Psoas muscle (tissue), 7 donors: ENCODE measurements at regions not wholly inside any gene's neighbourhood (a gene's known extent, or its start where the extent isn't known, plus 50 kb on each side); places are given as distances from the start of the nearest gene placed in this dataset.

ENCODE experiments used
- ATAC-seq, 4 donors: fragments of 200-7000 bp; cut with Tn5 transposase; one replicate each; pipeline ENCODE4 v1.9.1; 2020; ENCODE audit warnings: moderate library complexity in 3 of 4, mild to moderate bottlenecking in 2 of 4
- DNase-seq, 2 donors: peaks; one replicate each; pipeline ENCODE4 v3.0.0-alpha.2; 2020
- H3K27ac ChIP-seq: fragments of 200-600 bp; one replicate; pipeline ENCODE4 v1.8.0; 2022
- H3K27me3 ChIP-seq, 3 donors: fragments of 200-600 bp in 1 of 3; one replicate each; pipeline versions ENCODE4 v1.6.1 to v1.8.0; 2013 to 2022; ENCODE audit warnings: low read length in 2 of 3, mild to moderate bottlenecking in 2 of 3, moderate library complexity in 1 of 3; ENCODE audit not compliant: insufficient read depth in 3 of 3
- H3K36me3 ChIP-seq, 2 donors: fragments of 200-600 bp in 1 of 2; one replicate each; pipeline versions ENCODE4 v1.6.1 to v1.8.0; 2013 to 2022; ENCODE audit warnings: low read depth in 1 of 2, mild to moderate bottlenecking in 1 of 2, moderate library complexity in 1 of 2; ENCODE audit not compliant: insufficient read depth in 1 of 2
- H3K4me1 ChIP-seq: fragments of 200-600 bp; one replicate; pipeline ENCODE4 v1.8.0; 2022
- H3K4me3 ChIP-seq: fragments of 200-600 bp; one replicate; pipeline ENCODE4 v1.8.0; 2022; ENCODE audit warnings: mild to moderate bottlenecking
- H3K9me3 ChIP-seq: fragments of 200-600 bp; one replicate; pipeline ENCODE4 v1.8.0; 2022
- WGBS, 3 donors: extraction: QIAGEN DNeasy Blood & Tissue Kit; methylation state at CpG; one replicate each; pipeline versions ENCODE4 v1.1.6 to v1.1.7; 2013; 5-methylcytosine and 5-hydroxymethylcytosine counted together
- intact Hi-C, 2 donors: fragments of 100-400 bp; cut with DNase I; formaldehyde crosslinking; loops; one replicate each; pipeline versions ENCODE4 v1.11.0 to v1.14.2; 2022
- TF ChIP-seq, protein P1 (sequence below): fragments of 200-600 bp; IDR thresholded peaks from one replicate; pipeline ENCODE4 v1.8.0; 2022; ENCODE audit warnings: antibody characterized with exemption
- donor health status: healthy with polysubstance abuse.
- donor health status: DM: no; HTN: no; CAD: no; lungs with moderate emphysema.
- donor health status: Bipolar disorder and iron deficiency.
- donor health status: healthy.
- donor health status: DM: yes; HTN: yes; CAD: no.
- donor health status: DM: no; HTN: no; CAD: no.
- donor health status: DM: yes; HTN: yes; CAD: no.

DNA sequence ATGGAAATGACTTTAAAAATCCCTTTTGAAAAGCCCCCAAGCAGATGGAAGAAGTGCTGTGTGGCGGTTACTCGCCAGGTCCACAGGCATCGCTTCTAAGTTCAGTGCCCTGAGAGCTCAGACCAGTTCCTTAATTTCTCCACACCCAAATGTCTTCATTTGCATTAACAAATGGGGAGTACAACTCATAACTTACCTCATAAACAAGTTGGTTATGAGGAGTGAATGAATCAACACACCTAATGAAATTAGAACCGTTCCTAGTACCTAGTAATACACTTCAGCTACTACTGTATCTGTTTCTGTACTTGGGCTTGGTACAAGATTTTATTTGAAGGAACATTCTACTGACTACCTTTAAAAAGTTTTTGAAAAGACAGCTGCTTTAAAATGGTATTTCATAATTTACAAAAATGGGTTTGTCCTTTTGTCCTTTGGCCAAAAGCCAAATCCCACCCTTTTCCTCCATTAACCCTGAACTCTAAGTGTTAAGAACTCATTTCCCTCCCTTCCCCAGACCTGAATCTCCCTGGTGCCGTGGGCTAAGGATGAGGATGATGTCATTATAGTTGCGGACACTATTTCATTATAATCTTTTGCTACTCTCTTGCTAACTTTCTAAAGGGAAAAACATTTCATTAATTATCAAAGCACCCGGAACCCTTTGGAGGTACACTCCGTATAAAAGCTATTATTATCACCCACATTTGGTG, 221.5 kb upstream of the CELF2 start:
- no peaks in the 10 kb centered on the region for H3K36me3 ChIP-seq
- peaks cover 8% of the 10 kb centered on the region for H3K4me1 ChIP-seq
- TF ChIP-seq, protein P1, sequence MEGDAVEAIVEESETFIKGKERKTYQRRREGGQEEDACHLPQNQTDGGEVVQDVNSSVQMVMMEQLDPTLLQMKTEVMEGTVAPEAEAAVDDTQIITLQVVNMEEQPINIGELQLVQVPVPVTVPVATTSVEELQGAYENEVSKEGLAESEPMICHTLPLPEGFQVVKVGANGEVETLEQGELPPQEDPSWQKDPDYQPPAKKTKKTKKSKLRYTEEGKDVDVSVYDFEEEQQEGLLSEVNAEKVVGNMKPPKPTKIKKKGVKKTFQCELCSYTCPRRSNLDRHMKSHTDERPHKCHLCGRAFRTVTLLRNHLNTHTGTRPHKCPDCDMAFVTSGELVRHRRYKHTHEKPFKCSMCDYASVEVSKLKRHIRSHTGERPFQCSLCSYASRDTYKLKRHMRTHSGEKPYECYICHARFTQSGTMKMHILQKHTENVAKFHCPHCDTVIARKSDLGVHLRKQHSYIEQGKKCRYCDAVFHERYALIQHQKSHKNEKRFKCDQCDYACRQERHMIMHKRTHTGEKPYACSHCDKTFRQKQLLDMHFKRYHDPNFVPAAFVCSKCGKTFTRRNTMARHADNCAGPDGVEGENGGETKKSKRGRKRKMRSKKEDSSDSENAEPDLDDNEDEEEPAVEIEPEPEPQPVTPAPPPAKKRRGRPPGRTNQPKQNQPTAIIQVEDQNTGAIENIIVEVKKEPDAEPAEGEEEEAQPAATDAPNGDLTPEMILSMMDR: no peak
- H3K9me3 ChIP-seq: no peaks in the 10 kb centered on the region
- peaks cover 0 to 4% (median 0%) of the 10 kb centered on the region in 3 donors for H3K27me3 ChIP-seq
- peak in 1 of 4 donors; percentile 56 for ATAC-seq
- intact Hi-C loops: loop anchor here in 1 of 2 donors (10.0 kb wide), 1 partner anchor 89 kb away; no protein-coding TSS in a partner anchor
- no peak for DNase-seq
- H3K4me3 ChIP-seq: peak overlapping the region; percentile 11
- peak overlapping the region; percentile 53 for H3K27ac ChIP-seq
- 51 to 60% (median 52%) methylated on average over 8 of the region's 8 CpGs for WGBS, 3 donors

DNA sequence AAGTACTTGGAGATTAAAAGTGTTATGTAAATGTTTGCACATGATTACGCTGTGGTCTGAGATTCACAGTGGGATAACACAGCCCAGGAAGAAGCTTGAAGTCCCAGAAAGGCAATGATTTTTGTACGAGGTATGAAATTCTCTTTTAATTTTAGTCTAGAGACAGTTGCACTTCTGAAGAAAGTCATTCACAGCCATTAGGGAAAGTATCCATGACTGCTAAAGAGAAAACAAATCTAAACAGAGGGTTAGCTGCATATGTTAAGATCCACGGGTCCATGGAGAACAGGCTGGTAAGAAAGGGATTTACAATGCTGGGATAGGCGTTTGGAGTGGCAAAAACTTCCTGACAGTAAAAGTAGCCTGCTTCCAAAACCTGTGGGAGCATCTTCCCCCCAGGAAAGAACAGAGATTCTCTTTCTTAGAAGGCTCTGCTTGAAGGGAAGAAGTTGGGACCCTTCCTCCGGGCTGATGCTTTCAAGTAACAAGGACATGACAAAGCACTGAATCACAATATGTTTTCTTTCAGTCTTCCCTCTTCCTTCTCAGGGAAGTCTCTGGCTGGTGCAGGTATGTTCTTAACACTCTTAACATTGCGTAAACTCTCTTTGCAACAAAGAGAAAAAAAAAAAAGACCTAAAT, 220.8 kb upstream of the CELF2 start:
- Histone ChIP-seq H3K4me3 (peak overlapping the region; percentile 11), H3K4me1 (peaks cover 8% of the 10 kb centered on the region), H3K9me3 (no peaks in the 10 kb centered on the region), H3K36me3 (no peaks in the 10 kb centered on the region), H3K27me3 (peaks cover 0 to 4% (median 0%) of the 10 kb centered on the region in 3 donors), H3K27ac (peak overlapping the region; percentile 53)
- DNase-seq (no peak), ATAC-seq (peak in 1 of 4 donors; percentile 29)
- TF ChIP-seq, protein P1: no peak
- WGBS, 3 donors: 28 to 48% (median 36%) methylated on average over 6 of the region's 6 CpGs
- intact Hi-C loops: loop anchor here in 1 of 2 donors (10.0 kb wide), 1 partner anchor 88 kb away; no protein-coding TSS in a partner anchor

DNA sequence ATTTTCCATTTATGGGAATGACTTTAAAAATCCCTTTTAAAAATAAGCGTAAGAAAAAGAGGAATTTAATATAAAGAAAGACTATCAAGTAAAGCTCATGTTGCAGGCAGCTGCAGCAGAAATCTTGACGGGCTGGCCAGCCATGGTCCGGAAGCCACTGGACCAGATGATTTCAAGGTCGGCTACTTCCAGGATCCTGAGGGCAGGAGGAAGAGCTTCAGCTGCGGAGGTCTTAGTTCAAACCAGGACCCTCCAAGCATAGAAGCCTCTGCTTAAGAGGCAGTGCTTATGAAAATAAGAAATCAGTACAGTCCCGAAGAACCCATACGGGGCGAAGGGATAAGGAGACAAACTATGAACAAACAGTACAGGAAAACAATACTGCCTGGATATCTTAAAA, 220.2 kb upstream of the CELF2 start:
- intact Hi-C loops: loop anchor here in 1 of 2 donors (10.0 kb wide), 1 partner anchor 87 kb away; no protein-coding TSS in a partner anchor
- TF ChIP-seq, protein P1: no peak

DNA sequence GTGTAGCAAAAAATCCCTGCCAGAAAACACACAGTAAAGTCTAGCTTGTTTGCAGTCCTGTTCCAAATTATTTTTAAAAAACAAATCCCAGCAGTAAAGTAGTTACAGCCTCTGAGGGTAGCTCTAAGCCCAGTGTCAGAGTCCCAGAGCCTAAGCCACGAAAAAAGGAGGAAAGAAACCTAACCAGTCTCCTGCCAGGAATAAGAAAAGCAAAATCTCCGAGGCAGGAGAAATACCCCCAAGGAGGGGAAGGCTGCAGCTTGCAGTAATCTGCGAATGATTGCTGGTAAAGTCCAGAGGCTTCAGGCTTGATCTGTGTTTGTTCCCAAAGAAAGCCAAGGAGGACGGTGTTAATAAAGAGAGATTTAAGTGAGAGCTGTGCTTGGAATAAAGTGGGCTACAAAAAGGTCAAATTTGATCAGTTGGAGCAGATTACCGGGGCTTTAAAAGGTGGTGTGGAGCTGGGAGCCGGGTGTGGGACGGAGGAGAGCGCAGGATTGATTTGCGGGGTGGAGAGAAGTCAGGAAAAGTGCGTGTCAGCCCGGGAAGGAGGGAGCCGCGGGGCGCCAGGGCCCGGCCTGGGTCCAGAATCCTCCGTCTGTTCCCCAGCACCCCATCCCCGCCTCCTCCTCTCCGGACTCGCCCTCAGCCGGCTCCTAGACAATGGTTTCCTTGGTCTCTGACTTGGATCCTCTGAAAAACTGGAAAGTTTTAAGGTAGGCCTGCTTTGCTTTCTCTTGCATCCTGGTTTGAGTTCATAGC, 219.4 kb upstream of the CELF2 start:
- no peaks in the 10 kb centered on the region for H3K9me3 ChIP-seq
- peak overlapping the region; percentile 29 for H3K4me3 ChIP-seq
- WGBS, 3 donors: 32 to 49% (median 42%) methylated on average over 20 of the region's 20 CpGs
- DNase-seq (peak in 1 of 2 donors; percentile 60), ATAC-seq (peak in 1 of 4 donors; percentile 46)
- H3K36me3 ChIP-seq: no peaks in the 10 kb centered on the region
- H3K4me1 ChIP-seq: peaks cover 8% of the 10 kb centered on the region
- TF ChIP-seq, protein P1: no peak
- intact Hi-C loops: loop anchor here in 1 of 2 donors (10.0 kb wide), 1 partner anchor 87 kb away; no protein-coding TSS in a partner anchor
- peak overlapping the region; percentile 53 for H3K27ac ChIP-seq
- no peaks in the 10 kb centered on the region for H3K27me3 ChIP-seq

More for the DNA sequence above, 220.2 kb upstream of the CELF2 start:
- peak in 1 of 4 donors; percentile 47 for ATAC-seq
- 41 to 58% (median 43%) methylated on average over 8 of the region's 8 CpGs for WGBS, 3 donors
- H3K9me3 ChIP-seq: no peaks in the 10 kb centered on the region
- H3K4me1 ChIP-seq: peaks cover 8% of the 10 kb centered on the region
- no peak for DNase-seq
- H3K27ac ChIP-seq: peak overlapping the region; percentile 53
- H3K36me3 ChIP-seq: no peaks in the 10 kb centered on the region
- no peak overlapping the region for H3K4me3 ChIP-seq
- peaks cover 0 to 4% (median 0%) of the 10 kb centered on the region in 3 donors for H3K27me3 ChIP-seq
